ES-I3 (cell line): ENCODE measurements at regions not wholly inside any gene's neighbourhood (a gene's known extent, or its start where the extent isn't known, plus 50 kb on each side); places are given as distances from the start of the nearest gene placed in this dataset.

Experiments used
- H3K36me3 ChIP-seq: 2 replicates; pipeline ENCODE4 v1.6.1; 2013; ENCODE audit warnings: mild to moderate bottlenecking, low read length, control low read depth, moderate library complexity; ENCODE audit not compliant: insufficient read depth
- H3K4me1 ChIP-seq: 2 replicates; pipeline ENCODE4 v1.6.1; 2013; ENCODE audit warnings: mild to moderate bottlenecking, control low read depth, low read length; ENCODE audit not compliant: insufficient read depth
- H3K9ac ChIP-seq: 2 replicates; pipeline ENCODE4 v1.6.1; 2013; ENCODE audit warnings: low read depth, mild to moderate bottlenecking, low read length, moderate library complexity
- H3K9me3 ChIP-seq: 2 replicates; pipeline ENCODE4 v1.6.1; 2013; ENCODE audit warnings: mild to moderate bottlenecking, low read length, moderate library complexity; ENCODE audit not compliant: control insufficient read depth, insufficient read depth

- Histone ChIP-seq H3K36me3 (no peaks in the 10 kb centered on the region), H3K9me3 (no peaks in the 10 kb centered on the region)
These were observed 61.9 kb upstream of the BMP6 start for GRCh38 chr6:7664003-7664402.

GRCh38 chr6:7668936-7669335 lies 57.0 kb upstream of the BMP6 start:
- no peaks in the 10 kb centered on the region for H3K4me1 ChIP-seq
- no peak overlapping the region for H3K9ac ChIP-seq
- no peaks in the 10 kb centered on the region for H3K9me3 ChIP-seq
- H3K36me3 ChIP-seq, result no peaks in the 10 kb centered on the region

More at GRCh38 chr6:7664003-7664402, 61.9 kb upstream of the BMP6 start:
- Histone ChIP-seq H3K9ac (no peak overlapping the region), H3K4me1 (no peaks in the 10 kb centered on the region)

DNA sequence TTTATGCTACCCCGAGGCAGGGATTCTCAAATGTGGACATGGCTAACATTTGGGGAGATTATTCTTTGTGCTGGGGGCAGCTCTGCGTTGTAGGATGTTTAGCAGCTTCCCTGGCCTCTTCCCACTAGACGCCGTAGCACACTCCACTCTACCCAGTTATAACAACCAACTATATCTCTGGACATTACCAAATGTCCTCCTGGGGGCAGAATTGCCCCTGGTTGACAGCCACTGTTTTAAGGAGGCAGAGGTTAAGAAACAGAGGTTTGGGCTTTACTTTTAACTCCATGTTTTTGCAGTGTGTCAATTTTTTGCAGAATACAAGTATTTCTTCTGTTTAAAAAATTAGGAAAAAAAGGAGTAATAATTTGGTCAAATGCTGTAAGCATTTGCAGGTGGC lies 56.2 kb upstream of the BMP6 start:
- H3K9me3 ChIP-seq, result no peaks in the 10 kb centered on the region
- H3K4me1 ChIP-seq, result no peaks in the 10 kb centered on the region
- no peak overlapping the region for H3K9ac ChIP-seq
- no peaks in the 10 kb centered on the region for H3K36me3 ChIP-seq

GRCh38 chr6:7671076-7671475 lies 54.8 kb upstream of the BMP6 start:
- Histone ChIP-seq H3K36me3 (no peaks in the 10 kb centered on the region), H3K9me3 (no peaks in the 10 kb centered on the region), H3K4me1 (no peaks in the 10 kb centered on the region), H3K9ac (no peak overlapping the region)

GRCh38 chr6:7671581-7671980 lies 54.3 kb upstream of the BMP6 start:
- Histone ChIP-seq H3K4me1 (no peaks in the 10 kb centered on the region), H3K36me3 (no peaks in the 10 kb centered on the region), H3K9me3 (no peaks in the 10 kb centered on the region), H3K9ac (no peak overlapping the region)

DNA sequence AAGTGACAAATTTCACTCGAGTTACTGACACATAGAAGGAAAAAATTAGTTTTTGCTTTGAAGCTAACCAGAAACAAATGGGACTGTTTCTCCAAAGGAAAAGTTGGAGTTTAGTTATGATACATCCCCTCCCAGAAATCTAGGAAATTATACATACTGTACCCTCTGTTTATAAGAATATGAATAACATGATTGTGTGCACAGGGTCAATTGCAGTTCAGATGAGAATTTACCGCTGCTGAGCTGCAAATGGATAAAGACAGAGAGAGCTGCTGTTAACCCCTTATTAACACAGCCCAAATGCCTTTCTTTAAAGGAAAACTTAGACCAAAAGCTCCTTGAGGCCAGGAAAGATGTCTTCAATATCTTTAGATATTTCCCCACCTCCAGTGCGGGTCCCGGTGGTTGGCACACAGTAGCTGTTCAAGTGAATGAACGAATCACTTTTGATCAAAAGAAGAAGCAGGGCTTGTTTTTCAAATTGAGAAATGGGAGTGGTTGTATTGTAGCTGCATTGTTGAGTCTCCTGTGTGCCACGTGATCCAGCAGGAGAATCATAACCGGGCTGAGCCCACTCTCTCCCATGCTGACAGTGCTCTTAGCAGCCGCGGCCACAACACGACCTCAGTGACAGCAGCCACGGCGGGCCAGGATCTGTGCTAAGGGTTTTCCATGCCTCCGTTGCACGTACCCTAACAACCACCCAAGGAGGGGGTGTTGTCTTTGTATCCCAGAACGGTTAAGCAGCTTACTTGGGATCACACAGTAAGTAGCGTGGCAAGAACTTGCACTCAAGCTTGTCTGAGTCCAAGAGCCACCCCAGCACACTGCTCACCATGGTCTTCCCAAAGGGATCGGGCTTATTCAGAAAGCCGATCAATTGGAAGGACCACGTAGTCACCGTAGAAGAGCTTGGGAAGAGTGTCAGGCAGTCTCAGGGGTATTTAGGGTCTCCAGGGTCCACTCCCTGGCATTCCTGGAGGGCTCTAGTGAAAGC lies 53.5 kb upstream of the BMP6 start:
- H3K4me1 ChIP-seq, result no peaks in the 10 kb centered on the region
- no peaks in the 10 kb centered on the region for H3K36me3 ChIP-seq
- H3K9ac ChIP-seq, result peak overlapping the region; percentile 6; the same call in 1 of the 2 replicates
- H3K9me3 ChIP-seq, result no peaks in the 10 kb centered on the region

- H3K36me3 ChIP-seq, result no peaks in the 10 kb centered on the region
- H3K4me1 ChIP-seq, result no peaks in the 10 kb centered on the region
- no peaks in the 10 kb centered on the region for H3K9me3 ChIP-seq
- H3K9ac ChIP-seq, result peak overlapping the region; percentile 6; the same call in 1 of the 2 replicates
These were observed 52.8 kb upstream of the BMP6 start for GRCh38 chr6:7673063-7673536.

GRCh38 chr6:7674291-7674690 lies 51.6 kb upstream of the BMP6 start:
- H3K4me1 ChIP-seq, result no peaks in the 10 kb centered on the region
- no peak overlapping the region for H3K9ac ChIP-seq
- H3K36me3 ChIP-seq, result no peaks in the 10 kb centered on the region
- no peaks in the 10 kb centered on the region for H3K9me3 ChIP-seq

GRCh38 chr6:7675353-7675945 lies 50.5 kb upstream of the BMP6 start:
- Histone ChIP-seq H3K4me1 (peaks cover 6% of the 10 kb centered on the region), H3K36me3 (no peaks in the 10 kb centered on the region), H3K9me3 (no peaks in the 10 kb centered on the region), H3K9ac (no peak overlapping the region)
